Astrocyte of the cerebellum (primary cell): ENCODE measurements at regions not wholly inside any gene's neighbourhood (a gene's known extent, or its start where the extent isn't known, plus 50 kb on each side); places are given as distances from the start of the nearest gene placed in this dataset.

Source experiments
- DNase-seq: peaks from one replicate; pipeline ENCODE4 v3.0.0-alpha.2; 2011; ENCODE audit warnings: low read depth
- H3K4me3 ChIP-seq: 2 replicates; pipeline ENCODE4 v1.5.1; 2011; ENCODE audit warnings: mild to moderate bottlenecking, low read depth, low read length, moderate library complexity
- CTCF ChIP-seq: IDR thresholded peaks from 2 replicates; pipeline ENCODE4 v1.5.1; 2012; ENCODE audit warnings: low read length, low read depth, moderate library complexity, mild to moderate bottlenecking; ENCODE audit errors: missing control alignments
- in situ Hi-C: cut with HindIII; loops from 2 replicates; pipeline ENCODE4 v1.10.0; 2017; ENCODE audit warnings: low sequenced_read_pairs

GRCh38 chrX:580030-580429 lies 50.6 kb upstream of the SHOX start:
- no peak for DNase-seq
- H3K4me3 ChIP-seq, result no peak overlapping the region
- TF ChIP-seq CTCF, result no peak
- in situ Hi-C loops, result no loop called here
